Uterus (tissue), 3 donors: ENCODE measurements at regions not wholly inside any gene's neighbourhood (a gene's known extent, or its start where the extent isn't known, plus 50 kb on each side); places are given as distances from the start of the nearest gene placed in this dataset.

Experiments used
- DNase-seq, 2 donors: peaks; one replicate each; pipeline ENCODE4 v3.0.0-alpha.2; 2019 to 2020
- H3K27ac ChIP-seq, 2 donors: fragments of 200-600 bp; sonication (generic); 1 replicate in 1 of 2; 2 replicates in 1 of 2; pipeline ENCODE4 v1.5.1; 2016 to 2018
- H3K27me3 ChIP-seq, 2 donors: fragments of 200-600 bp; sonication (generic); one replicate each; pipeline ENCODE4 v1.5.1; 2018 to 2019; ENCODE audit warnings: control low read depth in 1 of 2
- H3K36me3 ChIP-seq, 2 donors: fragments of 200-600 bp; sonication (generic); one replicate each; pipeline ENCODE4 v1.5.1; 2019; ENCODE audit warnings: control low read depth in 1 of 2
- H3K4me1 ChIP-seq, 2 donors: fragments of 200-600 bp; sonication (generic); one replicate each; pipeline ENCODE4 v1.5.1; 2018 to 2019; ENCODE audit warnings: control low read depth in 1 of 2
- H3K4me3 ChIP-seq, 2 donors: fragments of 200-600 bp; sonication (generic); 1 replicate in 1 of 2; 2 replicates in 1 of 2; pipeline ENCODE4 v1.5.1; 2018 to 2019; ENCODE audit warnings: mild to moderate bottlenecking in 1 of 2
- H3K9me3 ChIP-seq, 2 donors: fragments of 200-600 bp; sonication (generic); one replicate each; pipeline ENCODE4 v1.5.1; 2019; ENCODE audit warnings: control low read depth in 1 of 2
- POLR2A ChIP-seq, 2 donors: fragments of 450-650 bp; IDR thresholded peaks; one replicate each; pipeline ENCODE4 v1.6.1; 2016; ENCODE audit warnings: antibody characterized with exemption in 2 of 2, mild to moderate bottlenecking in 1 of 2, moderate library complexity in 1 of 2
- intact Hi-C: fragments of 100-400 bp; cut with DNase I; formaldehyde crosslinking; loops from one replicate; pipeline ENCODE4 v1.15.1; 2023; ENCODE audit warnings: low total_unique reads
- TF ChIP-seq, protein P1 (sequence below), 4 experiments: fragments of 200-600 bp in 2 of 4; fragments of 450-650 bp in 2 of 4; sonication (generic) in 2 of 4; IDR thresholded peaks; one replicate each; pipeline ENCODE4 v1.5.1; 2016 to 2019; ENCODE audit warnings: antibody characterized with exemption in 4 of 4, mild to moderate bottlenecking in 2 of 4, moderate library complexity in 1 of 4
- donor health status: DM: yes; HTN: yes; CAD: no.

- no peaks in the 10 kb centered on the region for H3K27me3 ChIP-seq
- no peak overlapping the region for H3K27ac ChIP-seq
Measured at GRCh38 chr6:167409694-167410093, 84.8 kb downstream of the TTLL2 start.

GRCh38 chr6:167410462-167410861 lies 85.6 kb downstream of the TTLL2 start:
- Histone ChIP-seq H3K4me3 (no peak overlapping the region), H3K4me1 (no peaks in the 10 kb centered on the region), H3K9me3 (no peaks in the 10 kb centered on the region), H3K27ac (no peak overlapping the region), H3K36me3 (no peaks in the 10 kb centered on the region), H3K27me3 (no peaks in the 10 kb centered on the region)
- intact Hi-C loops, result no loop called here
- no peak for DNase-seq
- TF ChIP-seq, protein P1, sequence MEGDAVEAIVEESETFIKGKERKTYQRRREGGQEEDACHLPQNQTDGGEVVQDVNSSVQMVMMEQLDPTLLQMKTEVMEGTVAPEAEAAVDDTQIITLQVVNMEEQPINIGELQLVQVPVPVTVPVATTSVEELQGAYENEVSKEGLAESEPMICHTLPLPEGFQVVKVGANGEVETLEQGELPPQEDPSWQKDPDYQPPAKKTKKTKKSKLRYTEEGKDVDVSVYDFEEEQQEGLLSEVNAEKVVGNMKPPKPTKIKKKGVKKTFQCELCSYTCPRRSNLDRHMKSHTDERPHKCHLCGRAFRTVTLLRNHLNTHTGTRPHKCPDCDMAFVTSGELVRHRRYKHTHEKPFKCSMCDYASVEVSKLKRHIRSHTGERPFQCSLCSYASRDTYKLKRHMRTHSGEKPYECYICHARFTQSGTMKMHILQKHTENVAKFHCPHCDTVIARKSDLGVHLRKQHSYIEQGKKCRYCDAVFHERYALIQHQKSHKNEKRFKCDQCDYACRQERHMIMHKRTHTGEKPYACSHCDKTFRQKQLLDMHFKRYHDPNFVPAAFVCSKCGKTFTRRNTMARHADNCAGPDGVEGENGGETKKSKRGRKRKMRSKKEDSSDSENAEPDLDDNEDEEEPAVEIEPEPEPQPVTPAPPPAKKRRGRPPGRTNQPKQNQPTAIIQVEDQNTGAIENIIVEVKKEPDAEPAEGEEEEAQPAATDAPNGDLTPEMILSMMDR (IDR thresholded peaks at IDR 0.05), result no peak
- TF ChIP-seq POLR2A (IDR thresholded peaks at IDR 0.05), result no peak

More at GRCh38 chr6:167409694-167410093, 84.8 kb downstream of the TTLL2 start:
- Histone ChIP-seq H3K9me3 (no peaks in the 10 kb centered on the region), H3K36me3 (no peaks in the 10 kb centered on the region), H3K4me3 (no peak overlapping the region), H3K4me1 (no peaks in the 10 kb centered on the region)
- intact Hi-C loops, result loop anchor here (5.0 kb wide), 1 partner anchor 217 kb away; no protein-coding TSS in a partner anchor
- DNase-seq, result no peak
- no peak for TF ChIP-seq POLR2A (IDR thresholded peaks at IDR 0.05)

- DNase-seq, result no peak
- H3K27ac ChIP-seq, result no peak overlapping the region
- intact Hi-C loops, result no loop called here
- no peaks in the 10 kb centered on the region for H3K27me3 ChIP-seq
- H3K4me1 ChIP-seq, result no peaks in the 10 kb centered on the region
- H3K4me3 ChIP-seq, result no peak overlapping the region
- H3K9me3 ChIP-seq, result no peaks in the 10 kb centered on the region
- TF ChIP-seq, protein P1 (IDR thresholded peaks at IDR 0.05), result no peak
- no peak for TF ChIP-seq POLR2A (IDR thresholded peaks at IDR 0.05)
- no peaks in the 10 kb centered on the region for H3K36me3 ChIP-seq
Measured at GRCh38 chr6:167412506-167412905, 87.6 kb downstream of the TTLL2 start.

DNA sequence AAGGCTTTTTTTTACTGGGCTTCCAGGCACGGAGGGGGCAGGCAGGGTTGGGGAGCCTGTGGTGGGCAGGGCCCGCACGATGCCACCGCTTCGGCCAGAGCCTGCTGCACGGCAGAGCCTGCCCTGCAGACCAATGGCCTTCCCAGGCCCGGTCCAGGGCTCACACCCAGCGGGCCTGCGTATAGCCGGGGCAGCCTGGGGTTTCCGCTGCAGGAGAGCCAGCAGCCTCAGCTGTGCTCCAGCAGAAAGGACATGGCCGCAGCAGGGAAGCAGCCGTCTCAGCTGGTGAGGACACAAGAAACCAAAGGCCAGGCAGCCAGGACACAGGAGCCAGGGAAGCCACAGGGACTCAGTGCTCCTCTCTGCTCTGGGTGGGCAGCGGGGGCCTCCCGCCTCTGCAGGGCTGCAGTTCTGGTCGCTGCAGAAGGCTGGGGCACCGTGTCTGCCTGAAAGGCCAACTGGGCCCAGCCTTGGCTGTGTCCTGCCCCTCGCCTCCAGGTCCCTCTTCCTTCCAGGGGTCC lies 90.6 kb downstream of the TTLL2 start:
- intact Hi-C loops, result no loop called here
- TF ChIP-seq, protein P1 (IDR thresholded peaks at IDR 0.05), result no peak
- TF ChIP-seq POLR2A (IDR thresholded peaks at IDR 0.05), result no peak
- H3K9me3 ChIP-seq, result no peaks in the 10 kb centered on the region
- no peaks in the 10 kb centered on the region for H3K4me1 ChIP-seq
- no peak overlapping the region for H3K4me3 ChIP-seq
- H3K36me3 ChIP-seq, result no peaks in the 10 kb centered on the region
- H3K27ac ChIP-seq, result no peak overlapping the region
- no peaks in the 10 kb centered on the region for H3K27me3 ChIP-seq
- DNase-seq, result no peak

- no peak for DNase-seq
Measured at GRCh38 chr6:167416676-167417430, 92.0 kb downstream of the TTLL2 start.

More at GRCh38 chr6:167416676-167417430, 92.0 kb downstream of the TTLL2 start:
- TF ChIP-seq, protein P1 (IDR thresholded peaks at IDR 0.05), result no peak
- TF ChIP-seq POLR2A (IDR thresholded peaks at IDR 0.05), result no peak
- Histone ChIP-seq H3K4me3 (no peak overlapping the region), H3K27ac (no peak overlapping the region), H3K27me3 (no peaks in the 10 kb centered on the region), H3K9me3 (no peaks in the 10 kb centered on the region), H3K36me3 (no peaks in the 10 kb centered on the region), H3K4me1 (no peaks in the 10 kb centered on the region)
- intact Hi-C loops, result no loop called here
